OCI-LY1 (cell line): ENCODE measurements at regions not wholly inside any gene's neighbourhood (a gene's known extent, or its start where the extent isn't known, plus 50 kb on each side); places are given as distances from the start of the nearest gene placed in this dataset.

Source experiments
- EZH2 ChIP-seq: fragments of 200-600 bp; sonication (generic), shearing (Covaris generic); IDR thresholded peaks from 2 replicates; pipeline ENCODE4 v1.8.0; 2017; ENCODE audit warnings: borderline replicate concordance, mixed run types, mild to moderate bottlenecking, antibody characterized with exemption, low read length, moderate library complexity, mixed read lengths
- TF ChIP-seq, protein P1 (sequence below): fragments of 200-600 bp; sonication (generic), shearing (Covaris generic); IDR thresholded peaks from 2 replicates; pipeline ENCODE4 v1.5.1; 2017; ENCODE audit warnings: mild to moderate bottlenecking, antibody characterized with exemption, low read length, moderate library complexity, mixed read lengths

GRCh38 chr2:188902901-188903491 lies 71.2 kb upstream of the COL3A1 start:
- TF ChIP-seq, protein P1, sequence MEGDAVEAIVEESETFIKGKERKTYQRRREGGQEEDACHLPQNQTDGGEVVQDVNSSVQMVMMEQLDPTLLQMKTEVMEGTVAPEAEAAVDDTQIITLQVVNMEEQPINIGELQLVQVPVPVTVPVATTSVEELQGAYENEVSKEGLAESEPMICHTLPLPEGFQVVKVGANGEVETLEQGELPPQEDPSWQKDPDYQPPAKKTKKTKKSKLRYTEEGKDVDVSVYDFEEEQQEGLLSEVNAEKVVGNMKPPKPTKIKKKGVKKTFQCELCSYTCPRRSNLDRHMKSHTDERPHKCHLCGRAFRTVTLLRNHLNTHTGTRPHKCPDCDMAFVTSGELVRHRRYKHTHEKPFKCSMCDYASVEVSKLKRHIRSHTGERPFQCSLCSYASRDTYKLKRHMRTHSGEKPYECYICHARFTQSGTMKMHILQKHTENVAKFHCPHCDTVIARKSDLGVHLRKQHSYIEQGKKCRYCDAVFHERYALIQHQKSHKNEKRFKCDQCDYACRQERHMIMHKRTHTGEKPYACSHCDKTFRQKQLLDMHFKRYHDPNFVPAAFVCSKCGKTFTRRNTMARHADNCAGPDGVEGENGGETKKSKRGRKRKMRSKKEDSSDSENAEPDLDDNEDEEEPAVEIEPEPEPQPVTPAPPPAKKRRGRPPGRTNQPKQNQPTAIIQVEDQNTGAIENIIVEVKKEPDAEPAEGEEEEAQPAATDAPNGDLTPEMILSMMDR: no peak
- no peak for TF ChIP-seq EZH2
